A549 (cell line): ENCODE measurements at regions not wholly inside any gene's neighbourhood (a gene's known extent, or its start where the extent isn't known, plus 50 kb on each side); places are given as distances from the start of the nearest gene placed in this dataset.

Source experiments
- CTCF ChIP-seq: fragments of >200 bp; sonication (Bioruptor Twin); formaldehyde crosslinking; IDR thresholded peaks from 3 replicates; pipeline ENCODE4 v1.5.1; 2016
- MAZ ChIP-seq: fragments of 150-350 bp; IDR thresholded peaks from 2 replicates; pipeline ENCODE4 v1.6.1; 2014; ENCODE audit warnings: antibody characterized with exemption, low read depth, low read length, borderline replicate concordance

- TF ChIP-seq CTCF (no peak), MAZ (no peak)
Observed at GRCh38 chr3:65045138-65045537, 357.3 kb upstream of the ADAMTS9 start.
